Gastroesophageal sphincter (tissue), 3 donors: ENCODE measurements at regions not wholly inside any gene's neighbourhood (a gene's known extent, or its start where the extent isn't known, plus 50 kb on each side); places are given as distances from the start of the nearest gene placed in this dataset.

Experiments used
- CTCF ChIP-seq, 4 experiments: fragments of 200-600 bp in 2 of 4; fragments of 450-650 bp in 2 of 4; sonication (generic) in 1 of 4; IDR thresholded peaks; one replicate each; pipeline ENCODE4 v1.5.1; 2017 to 2019; ENCODE audit warnings: antibody characterized with exemption in 4 of 4, mild to moderate bottlenecking in 2 of 4, moderate library complexity in 2 of 4
- POLR2A ChIP-seq, 2 donors: fragments of 450-650 bp; IDR thresholded peaks; one replicate each; pipeline ENCODE4 v1.6.1; 2017; ENCODE audit warnings: antibody characterized with exemption in 2 of 2, mild to moderate bottlenecking in 2 of 2, moderate library complexity in 1 of 2

GRCh38 chrY:8638111-8638510 lies 699.2 kb upstream of the TSPY4 start:
- TF ChIP-seq CTCF (IDR thresholded peaks at IDR 0.05) (no peak), POLR2A (IDR thresholded peaks at IDR 0.05) (no peak)
